Renal pelvis (tissue), 1 donor: ENCODE measurements at regions not wholly inside any gene's neighbourhood (a gene's known extent, or its start where the extent isn't known, plus 50 kb on each side); places are given as distances from the start of the nearest gene placed in this dataset.
"Not testable (repeated sequence)": the region's sequence is repeated elsewhere in the genome, so short reads cannot be mapped to it uniquely, and the experiment has no call there.

ENCODE experiments used
- DNase-seq: peaks from one replicate; pipeline ENCODE4 v3.0.0-alpha.2; 2013

GRCh38 chr3:82410366-82410765 is 648.9 kb upstream of the GBE1 start:
- no peak for DNase-seq

- DNase-seq, result no peak
Measured at GRCh38 chr3:82409842-82410241, 648.4 kb upstream of the GBE1 start.

- DNase-seq, result no peak
Measured at GRCh38 chr3:82392203-82392775, 630.8 kb upstream of the GBE1 start.

- DNase-seq, result no peak
Measured at GRCh38 chr3:82390868-82391267, 629.4 kb upstream of the GBE1 start.

GRCh38 chr3:82386647-82387046 is 625.2 kb upstream of the GBE1 start:
- DNase-seq, result no peak

- DNase-seq, result no peak
Measured at GRCh38 chr3:82384181-82384580, 622.7 kb upstream of the GBE1 start.

GRCh38 chr3:82382831-82383230 is 621.4 kb upstream of the GBE1 start:
- DNase-seq, result no peak

GRCh38 chr3:82378392-82378791 is 616.9 kb upstream of the GBE1 start:
- DNase-seq, result no peak

GRCh38 chr3:82376883-82377282 is 615.4 kb upstream of the GBE1 start:
- DNase-seq, result no peak

- DNase-seq, result not testable (repeated sequence)
Measured at GRCh38 chr3:82373833-82374232, 612.4 kb upstream of the GBE1 start.

GRCh38 chr3:82364827-82365226 is 603.4 kb upstream of the GBE1 start:
- DNase-seq, result no peak

- no peak for DNase-seq
Measured at GRCh38 chr3:82363131-82363530, 601.7 kb upstream of the GBE1 start.

GRCh38 chr3:82355228-82355627 is 593.8 kb upstream of the GBE1 start:
- no peak for DNase-seq

GRCh38 chr3:82354228-82354627 is 592.8 kb upstream of the GBE1 start:
- no peak for DNase-seq

GRCh38 chr3:82353306-82354171 is 592.1 kb upstream of the GBE1 start:
- no peak for DNase-seq

GRCh38 chr3:82347585-82347984 is 586.1 kb upstream of the GBE1 start:
- DNase-seq, result no peak

GRCh38 chr3:82342521-82342920 is 581.1 kb upstream of the GBE1 start:
- DNase-seq, result no peak

GRCh38 chr3:82329300-82329699 is 567.9 kb upstream of the GBE1 start:
- no peak for DNase-seq

GRCh38 chr3:82311901-82312300 is 550.5 kb upstream of the GBE1 start:
- no peak for DNase-seq

GRCh38 chr3:82308755-82309154 is 547.3 kb upstream of the GBE1 start:
- no peak for DNase-seq

- no peak for DNase-seq
Measured at GRCh38 chr3:82306189-82306588, 544.7 kb upstream of the GBE1 start.

GRCh38 chr3:82294609-82295008 is 533.2 kb upstream of the GBE1 start:
- no peak for DNase-seq

- no peak for DNase-seq
Measured at GRCh38 chr3:82293867-82294266, 532.4 kb upstream of the GBE1 start.

GRCh38 chr3:82293435-82293834 is 532.0 kb upstream of the GBE1 start:
- DNase-seq, result no peak
